Ovary (tissue), 7 donors: ENCODE measurements at regions not wholly inside any gene's neighbourhood (a gene's known extent, or its start where the extent isn't known, plus 50 kb on each side); places are given as distances from the start of the nearest gene placed in this dataset.

Source experiments
- DNase-seq, 5 donors: peaks; one replicate each; pipeline ENCODE4 v3.0.0-alpha.2; 2019 to 2020
- H3K27ac ChIP-seq, 2 donors: fragments of 200-600 bp; one replicate each; pipeline versions ENCODE4 v1.5.1 to v1.8.0; 2019 to 2022
- H3K27me3 ChIP-seq: fragments of 200-600 bp; one replicate; pipeline ENCODE4 v1.8.0; 2022
- H3K36me3 ChIP-seq: fragments of 200-600 bp; sonication (generic); one replicate; pipeline ENCODE4 v1.5.1; 2019
- H3K4me1 ChIP-seq: one replicate; pipeline ENCODE4 v1.8.1; 2013; ENCODE audit warnings: mild to moderate bottlenecking, moderate library complexity; ENCODE audit not compliant: insufficient read depth
- H3K4me3 ChIP-seq: fragments of 200-600 bp; sonication (generic); one replicate; pipeline ENCODE4 v1.5.1; 2017
- H3K9me3 ChIP-seq, 2 donors: fragments of 200-600 bp in 1 of 2; sonication (generic) in 1 of 2; one replicate each; pipeline versions ENCODE4 v1.5.1 to v1.8.1; 2013 to 2019; ENCODE audit warnings: mild to moderate bottlenecking in 1 of 2, moderate library complexity in 1 of 2
- EP300 ChIP-seq: sonication (generic); formaldehyde crosslinking; IDR thresholded peaks from one replicate; pipeline ENCODE4 v1.6.1; 2017; ENCODE audit warnings: antibody characterized with exemption
- POLR2A ChIP-seq: fragments of 450-650 bp; IDR thresholded peaks from one replicate; pipeline ENCODE4 v1.6.1; 2017; ENCODE audit warnings: antibody characterized with exemption, mild to moderate bottlenecking, moderate library complexity
- WGBS, 3 donors: extraction: QIAGEN DNeasy Blood & Tissue Kit in 1 of 3; methylation state at CpG; one replicate each; pipeline versions ENCODE4 v1.1.5 to v1.1.7; 2013 to 2017; 5-methylcytosine and 5-hydroxymethylcytosine counted together
- intact Hi-C, 4 donors: fragments of 100-400 bp; cut with DNase I; formaldehyde crosslinking; loops; one replicate each; pipeline versions ENCODE4 v1.11.0 to v1.15.1; 2022 to 2023
- TF ChIP-seq, protein P1 (sequence below), 3 donors: fragments of 450-650 bp in 2 of 3; fragments of 200-600 bp in 1 of 3; IDR thresholded peaks; one replicate each; pipeline versions ENCODE4 v1.5.1 to v1.8.0; 2016 to 2022; ENCODE audit warnings: antibody characterized with exemption in 3 of 3, mild to moderate bottlenecking in 1 of 3
- donor health status: DM: no; HTN: no; CAD: no; lungs with moderate emphysema.
- donor health status: DM: no; HTN: no; CAD: no.
- donor health status: Bipolar disorder and iron deficiency.
- donor health status: DM: no; HTN: no; CAD: no.
- donor health status: DM: yes; HTN: yes; CAD: no.

DNA sequence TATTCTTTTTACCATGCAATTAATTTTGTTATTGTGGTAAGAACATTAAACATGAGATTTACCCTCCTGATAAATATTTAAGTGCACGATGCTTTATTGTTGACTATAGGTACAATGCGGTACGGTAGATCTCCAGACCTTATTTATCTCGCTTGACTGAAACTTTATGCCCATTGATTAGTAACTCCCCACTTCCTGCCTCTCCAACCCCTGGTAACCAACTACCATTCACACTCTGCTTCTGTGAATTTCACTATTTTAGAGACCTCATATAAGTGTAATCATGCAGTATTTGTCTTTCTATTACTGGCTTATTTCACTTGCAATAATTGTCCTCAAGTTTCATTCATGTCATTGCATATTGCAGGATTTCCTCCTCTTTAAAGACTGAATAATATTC is 195.7 kb upstream of the ID2 start:
- H3K27ac ChIP-seq = no peak overlapping the region
- intact Hi-C loops = no loop called here
- H3K36me3 ChIP-seq = no peaks in the 10 kb centered on the region
- no peaks in the 10 kb centered on the region for H3K9me3 ChIP-seq
- no peaks in the 10 kb centered on the region for H3K4me1 ChIP-seq
- TF ChIP-seq, protein P1, sequence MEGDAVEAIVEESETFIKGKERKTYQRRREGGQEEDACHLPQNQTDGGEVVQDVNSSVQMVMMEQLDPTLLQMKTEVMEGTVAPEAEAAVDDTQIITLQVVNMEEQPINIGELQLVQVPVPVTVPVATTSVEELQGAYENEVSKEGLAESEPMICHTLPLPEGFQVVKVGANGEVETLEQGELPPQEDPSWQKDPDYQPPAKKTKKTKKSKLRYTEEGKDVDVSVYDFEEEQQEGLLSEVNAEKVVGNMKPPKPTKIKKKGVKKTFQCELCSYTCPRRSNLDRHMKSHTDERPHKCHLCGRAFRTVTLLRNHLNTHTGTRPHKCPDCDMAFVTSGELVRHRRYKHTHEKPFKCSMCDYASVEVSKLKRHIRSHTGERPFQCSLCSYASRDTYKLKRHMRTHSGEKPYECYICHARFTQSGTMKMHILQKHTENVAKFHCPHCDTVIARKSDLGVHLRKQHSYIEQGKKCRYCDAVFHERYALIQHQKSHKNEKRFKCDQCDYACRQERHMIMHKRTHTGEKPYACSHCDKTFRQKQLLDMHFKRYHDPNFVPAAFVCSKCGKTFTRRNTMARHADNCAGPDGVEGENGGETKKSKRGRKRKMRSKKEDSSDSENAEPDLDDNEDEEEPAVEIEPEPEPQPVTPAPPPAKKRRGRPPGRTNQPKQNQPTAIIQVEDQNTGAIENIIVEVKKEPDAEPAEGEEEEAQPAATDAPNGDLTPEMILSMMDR (IDR thresholded peaks at IDR 0.05) = no peak
- TF ChIP-seq POLR2A = no peak
- no peak for TF ChIP-seq EP300
- no peak overlapping the region for H3K4me3 ChIP-seq
- no peak for DNase-seq
- no peaks in the 10 kb centered on the region for H3K27me3 ChIP-seq
- WGBS, 3 donors = 91 to 98% (median 95%) methylated on average over 4 of the region's 4 CpGs

DNA sequence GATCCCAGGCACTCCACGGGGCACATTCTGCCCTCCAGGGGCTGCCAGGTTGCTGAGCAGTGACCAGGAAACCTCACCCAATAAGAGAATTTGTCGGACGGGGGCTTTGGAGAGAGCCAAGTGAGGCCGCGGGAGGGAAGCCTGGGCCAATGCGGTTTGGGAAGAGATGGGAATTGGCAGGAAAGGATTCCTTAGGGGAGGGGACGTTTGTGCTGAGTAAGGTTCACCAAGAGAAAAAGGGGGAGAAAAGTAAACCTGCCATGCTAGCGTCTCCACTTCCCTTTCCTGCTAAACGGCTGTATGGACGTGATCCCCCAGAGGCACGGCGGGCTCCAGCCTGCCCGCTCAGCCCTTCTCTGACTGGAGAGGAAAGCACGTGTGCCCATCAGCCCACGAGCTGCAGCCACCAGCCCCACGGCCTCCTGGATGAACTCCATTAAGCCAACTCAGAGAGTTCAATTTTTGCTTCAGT is 194.4 kb upstream of the ID2 start:
- WGBS, 3 donors = 78 to 95% (median 82%) methylated on average over 16 of the region's 16 CpGs
- Histone ChIP-seq H3K9me3 (no peaks in the 10 kb centered on the region), H3K27ac (no peak overlapping the region), H3K27me3 (no peaks in the 10 kb centered on the region), H3K4me3 (no peak overlapping the region), H3K4me1 (peaks cover 3% of the 10 kb centered on the region), H3K36me3 (no peaks in the 10 kb centered on the region)
- intact Hi-C loops = no loop called here
- DNase-seq = no peak
- TF ChIP-seq EP300 = no peak
- TF ChIP-seq POLR2A = no peak
- TF ChIP-seq, protein P1 (IDR thresholded peaks at IDR 0.05) = no peak

DNA sequence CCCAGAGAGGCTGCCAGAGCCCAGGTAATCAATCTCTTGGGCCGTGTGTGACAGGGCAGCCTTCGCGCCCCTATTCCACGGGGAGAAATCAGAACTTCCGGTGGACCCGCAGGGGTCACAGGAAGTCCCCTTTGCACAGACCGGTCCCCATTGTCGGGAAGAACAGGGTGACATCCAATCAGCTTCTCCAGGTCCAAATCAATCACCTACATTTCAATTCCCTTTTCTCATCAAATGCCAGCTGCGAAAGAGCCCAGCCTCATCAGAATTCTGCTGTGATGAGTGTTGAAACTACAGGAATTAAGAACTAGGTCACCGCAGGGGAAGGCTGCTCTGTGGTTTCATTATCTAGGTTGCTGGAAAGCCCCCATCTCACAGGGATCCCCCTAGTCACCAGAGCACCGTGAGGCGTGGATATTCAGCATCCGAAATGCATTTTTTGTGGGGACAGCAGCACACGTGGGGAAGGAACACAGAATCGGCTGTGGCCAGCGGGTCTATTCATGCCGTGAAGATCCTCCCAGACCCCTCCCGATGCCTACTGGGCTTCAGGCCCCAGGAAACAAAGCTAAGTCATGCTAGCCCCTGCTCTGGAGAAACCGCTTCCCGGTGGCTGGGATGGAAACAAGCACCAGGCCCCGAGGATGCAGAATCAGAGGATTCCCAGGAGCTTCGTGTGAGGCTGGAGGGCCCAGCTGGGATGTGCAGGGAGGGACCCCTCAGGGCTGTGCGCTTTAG is 193.7 kb upstream of the ID2 start:
- TF ChIP-seq, protein P1 (IDR thresholded peaks at IDR 0.05) = no peak
- TF ChIP-seq EP300 = no peak
- peaks cover 3% of the 10 kb centered on the region for H3K4me1 ChIP-seq
- no peaks in the 10 kb centered on the region for H3K27me3 ChIP-seq
- no peaks in the 10 kb centered on the region for H3K9me3 ChIP-seq
- no peak overlapping the region for H3K4me3 ChIP-seq
- 63 to 66% (median 66%) methylated on average over 23 of the region's 23 CpGs for WGBS, 3 donors
- no peak overlapping the region for H3K27ac ChIP-seq
- H3K36me3 ChIP-seq = no peaks in the 10 kb centered on the region
- no peak for DNase-seq
- intact Hi-C loops = no loop called here

DNA sequence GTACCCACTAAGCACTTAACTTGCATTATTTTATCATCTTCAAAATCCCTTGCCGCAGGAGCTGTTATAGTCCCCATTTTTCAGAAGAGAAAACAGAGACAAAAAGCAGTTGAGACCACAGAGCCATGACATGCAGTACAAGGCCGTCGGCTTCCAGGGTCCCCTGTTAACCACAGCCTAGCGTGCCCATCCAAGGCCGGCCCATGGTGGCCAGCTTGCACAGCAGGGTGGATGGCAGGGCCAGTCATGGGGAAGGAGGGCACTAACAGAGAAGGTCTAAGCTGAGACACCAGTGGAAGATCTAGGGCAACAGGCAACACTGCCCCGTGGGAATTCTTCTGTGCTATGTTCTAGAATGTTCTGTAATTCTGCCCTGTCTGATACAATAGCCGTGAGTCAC is 192.6 kb upstream of the ID2 start:
- H3K27me3 ChIP-seq = no peaks in the 10 kb centered on the region
- DNase-seq = no peak
- TF ChIP-seq EP300 (no peak), POLR2A (no peak)
- TF ChIP-seq, protein P1 (IDR thresholded peaks at IDR 0.05) = no peak

More for the DNA sequence above, 192.6 kb upstream of the ID2 start:
- intact Hi-C loops = no loop called here
- Histone ChIP-seq H3K4me1 (peaks cover 3% of the 10 kb centered on the region), H3K9me3 (no peaks in the 10 kb centered on the region), H3K4me3 (no peak overlapping the region), H3K36me3 (no peaks in the 10 kb centered on the region), H3K27ac (no peak overlapping the region)
- 94 to 97% (median 94%) methylated on average over 7 of the region's 7 CpGs for WGBS, 3 donors
